Activated T-cell treated with anti-CD3 and anti-CD28 coated beads, Interleukin-2, amount 50 U/mL, for 4 hours (primary cell): ENCODE measurements at regions not wholly inside any gene's neighbourhood (a gene's known extent, or its start where the extent isn't known, plus 50 kb on each side); places are given as distances from the start of the nearest gene placed in this dataset.
"Not testable (repeated sequence)": the region's sequence is repeated elsewhere in the genome, so short reads cannot be mapped to it uniquely, and the experiment has no call there.

ENCODE experiments used
- ATAC-seq, 2 donors: fragments of 200-7000 bp; cut with Tn5 transposase; one replicate each; pipeline ENCODE4 v1.10.0; 2021
- DNase-seq: peaks from one replicate; pipeline ENCODE4 v3.0.0-alpha.2; 2020
- H3K27me3 Mint-ChIP-seq: one replicate; pipeline ENCODE4 v1.8.0; 2021; ENCODE audit warnings: low read depth, mixed read lengths
- H3K36me3 Mint-ChIP-seq: one replicate; pipeline ENCODE4 v1.8.0; 2022; ENCODE audit warnings: mixed read lengths; ENCODE audit not compliant: insufficient read depth
- H3K4me1 Mint-ChIP-seq: one replicate; pipeline ENCODE4 v1.8.0; 2021; ENCODE audit warnings: low read depth, mixed read lengths
- H3K4me3 Mint-ChIP-seq: one replicate; pipeline ENCODE4 v1.8.0; 2021; ENCODE audit warnings: mild to moderate bottlenecking, moderate library complexity, mixed read lengths
- H3K9me3 Mint-ChIP-seq: one replicate; pipeline ENCODE4 v1.8.0; 2021; ENCODE audit warnings: mixed read lengths

DNA sequence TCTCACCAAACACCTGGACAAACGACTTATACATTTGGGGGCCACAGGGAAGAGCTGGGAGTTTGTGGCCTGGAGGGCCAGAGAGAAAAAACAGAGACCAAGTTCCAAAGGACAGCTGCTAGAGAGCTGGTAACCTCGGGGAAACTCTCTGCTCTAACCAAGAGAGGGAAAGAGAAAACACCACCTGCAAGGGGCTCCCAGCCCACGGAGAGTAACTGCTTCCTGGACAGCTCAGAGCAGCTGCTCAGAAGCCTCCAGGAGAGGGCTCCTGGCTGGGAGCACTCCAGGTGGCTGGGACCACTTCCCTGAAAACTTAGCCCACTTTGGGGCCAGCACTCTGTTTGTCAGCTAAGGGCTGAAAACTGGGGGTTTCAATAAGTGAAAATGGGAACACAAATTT lies 154.8 kb upstream of the GRIK3 start:
- H3K9me3 Mint-ChIP-seq = no peaks in the 10 kb centered on the region
- H3K4me3 Mint-ChIP-seq = no peak overlapping the region
- H3K36me3 Mint-ChIP-seq = peaks cover 1% of the 10 kb centered on the region
- ATAC-seq (no peak), DNase-seq (no peak)
- no peaks in the 10 kb centered on the region for H3K4me1 Mint-ChIP-seq
- H3K27me3 Mint-ChIP-seq = peaks cover 18% of the 10 kb centered on the region

DNA sequence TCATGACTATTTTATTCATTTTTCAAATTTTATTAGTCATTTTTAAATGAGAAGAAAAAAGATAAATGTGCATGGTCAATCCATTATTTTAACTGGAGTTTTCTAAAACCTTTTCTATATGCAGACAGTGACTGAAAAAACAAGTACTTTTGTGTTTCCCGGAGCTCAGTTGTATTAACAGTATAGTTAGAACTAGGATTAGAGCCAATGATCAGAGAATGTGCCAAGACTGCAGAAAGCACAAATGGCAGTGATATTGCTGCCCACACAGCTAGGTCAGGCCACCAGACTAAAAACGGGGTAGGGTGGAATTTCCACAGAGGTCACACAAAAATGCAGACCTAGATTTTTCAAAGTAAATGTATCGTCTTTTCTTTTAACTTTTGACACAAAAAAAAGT lies 163.1 kb upstream of the GRIK3 start:
- DNase-seq = no peak
- H3K4me1 Mint-ChIP-seq = no peaks in the 10 kb centered on the region
- H3K27me3 Mint-ChIP-seq = peaks cover 22% of the 10 kb centered on the region
- no peak for ATAC-seq
- no peaks in the 10 kb centered on the region for H3K36me3 Mint-ChIP-seq
- peaks cover 3% of the 10 kb centered on the region for H3K9me3 Mint-ChIP-seq
- H3K4me3 Mint-ChIP-seq = no peak overlapping the region

DNA sequence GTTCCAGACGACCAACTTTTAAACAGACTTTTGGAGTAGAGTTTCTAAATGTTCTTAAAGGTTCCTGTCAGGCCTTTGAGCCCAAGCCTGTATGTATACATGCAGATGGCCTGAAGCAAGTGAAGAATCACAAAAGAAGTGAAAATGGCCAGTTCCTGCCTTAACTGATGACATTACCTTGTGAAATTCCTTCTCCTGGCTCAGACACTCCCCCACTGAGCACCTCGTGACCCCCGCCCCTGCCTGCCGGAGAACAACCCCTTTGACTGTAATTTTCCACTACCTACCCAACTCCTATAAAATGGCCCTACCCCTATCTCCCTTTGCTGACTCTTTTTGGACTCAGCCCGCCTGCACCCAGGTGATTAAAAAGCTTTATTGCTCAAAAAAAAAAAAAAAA lies 180.0 kb upstream of the GRIK3 start:
- H3K4me1 Mint-ChIP-seq, DNase-seq, H3K9me3 Mint-ChIP-seq, ATAC-seq, H3K4me3 Mint-ChIP-seq, H3K36me3 Mint-ChIP-seq, H3K27me3 Mint-ChIP-seq: not testable (repeated sequence)

DNA sequence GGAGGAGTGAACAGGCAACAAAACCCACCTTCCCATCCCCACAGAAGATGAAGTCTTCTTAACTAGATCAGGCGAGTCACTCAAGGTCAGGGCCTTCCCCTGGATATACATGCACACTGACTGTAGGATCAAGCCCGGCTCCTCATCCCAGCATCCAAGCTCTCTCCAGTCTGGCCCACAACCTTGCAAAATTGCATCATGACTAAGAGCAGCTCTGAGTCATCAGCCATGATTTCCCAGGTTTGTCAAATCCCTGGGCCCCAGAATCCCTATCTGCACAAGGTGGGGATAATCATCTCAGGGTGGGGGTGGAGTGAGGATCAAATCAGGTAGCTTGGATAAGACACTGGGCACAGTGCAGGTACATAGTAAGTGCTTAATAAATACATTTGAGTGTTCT lies 199.3 kb upstream of the GRIK3 start:
- Mint-ChIP-seq H3K27me3 (peaks cover 25% of the 10 kb centered on the region), H3K9me3 (no peaks in the 10 kb centered on the region), H3K4me1 (no peaks in the 10 kb centered on the region), H3K36me3 (no peaks in the 10 kb centered on the region), H3K4me3 (no peak overlapping the region)
- ATAC-seq (no peak), DNase-seq (no peak)

DNA sequence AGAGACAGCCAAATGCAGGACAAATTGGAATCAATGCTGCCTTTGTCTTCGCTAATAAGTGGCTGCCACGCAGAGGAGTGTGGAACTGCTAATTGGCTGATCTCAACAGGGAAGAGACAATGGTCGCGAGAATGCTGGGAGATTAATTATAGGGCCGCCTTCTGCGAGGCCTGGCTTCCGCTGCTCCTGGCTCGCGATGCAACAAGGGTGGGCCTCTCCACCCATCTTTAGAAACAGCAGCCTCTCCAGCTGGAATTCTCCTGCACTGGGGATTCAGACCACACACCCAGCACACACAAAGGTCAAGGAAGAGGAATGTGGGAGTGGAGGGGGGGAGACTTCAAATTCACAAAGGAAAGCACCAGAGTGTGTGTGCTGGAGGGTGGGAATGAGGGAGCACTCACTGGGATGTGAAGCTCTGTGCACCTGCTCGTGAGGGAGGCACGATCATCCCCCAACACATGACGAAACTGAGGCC lies 200.7 kb upstream of the GRIK3 start:
- H3K27me3 Mint-ChIP-seq = peaks cover 35% of the 10 kb centered on the region
- no peak for ATAC-seq
- no peak overlapping the region for H3K4me3 Mint-ChIP-seq
- H3K9me3 Mint-ChIP-seq = no peaks in the 10 kb centered on the region
- H3K36me3 Mint-ChIP-seq = no peaks in the 10 kb centered on the region
- no peak for DNase-seq
- H3K4me1 Mint-ChIP-seq = no peaks in the 10 kb centered on the region

DNA sequence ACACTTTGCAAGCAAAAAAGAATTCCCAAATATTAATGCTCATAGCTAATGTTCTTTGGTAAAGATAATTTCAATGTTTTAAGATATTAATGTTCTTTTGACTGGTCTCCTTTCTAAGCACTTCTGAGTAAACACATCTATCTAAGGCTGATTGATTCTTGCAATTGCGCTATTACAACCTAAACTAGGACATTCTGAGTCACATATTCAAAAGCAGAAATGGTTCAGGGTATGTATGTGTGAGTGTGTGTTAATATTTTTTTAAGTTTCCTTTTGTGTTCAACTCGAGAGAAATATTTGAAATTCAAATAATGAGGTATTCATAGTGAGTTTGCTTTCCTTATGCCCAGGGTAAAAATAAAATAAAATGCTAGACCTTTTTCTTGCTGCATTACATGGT lies 203.6 kb upstream of the GRIK3 start:
- Mint-ChIP-seq H3K36me3 (no peaks in the 10 kb centered on the region), H3K4me3 (no peak overlapping the region), H3K27me3 (peaks cover 41% of the 10 kb centered on the region), H3K4me1 (no peaks in the 10 kb centered on the region), H3K9me3 (no peaks in the 10 kb centered on the region)
- ATAC-seq (no peak), DNase-seq (no peak)

DNA sequence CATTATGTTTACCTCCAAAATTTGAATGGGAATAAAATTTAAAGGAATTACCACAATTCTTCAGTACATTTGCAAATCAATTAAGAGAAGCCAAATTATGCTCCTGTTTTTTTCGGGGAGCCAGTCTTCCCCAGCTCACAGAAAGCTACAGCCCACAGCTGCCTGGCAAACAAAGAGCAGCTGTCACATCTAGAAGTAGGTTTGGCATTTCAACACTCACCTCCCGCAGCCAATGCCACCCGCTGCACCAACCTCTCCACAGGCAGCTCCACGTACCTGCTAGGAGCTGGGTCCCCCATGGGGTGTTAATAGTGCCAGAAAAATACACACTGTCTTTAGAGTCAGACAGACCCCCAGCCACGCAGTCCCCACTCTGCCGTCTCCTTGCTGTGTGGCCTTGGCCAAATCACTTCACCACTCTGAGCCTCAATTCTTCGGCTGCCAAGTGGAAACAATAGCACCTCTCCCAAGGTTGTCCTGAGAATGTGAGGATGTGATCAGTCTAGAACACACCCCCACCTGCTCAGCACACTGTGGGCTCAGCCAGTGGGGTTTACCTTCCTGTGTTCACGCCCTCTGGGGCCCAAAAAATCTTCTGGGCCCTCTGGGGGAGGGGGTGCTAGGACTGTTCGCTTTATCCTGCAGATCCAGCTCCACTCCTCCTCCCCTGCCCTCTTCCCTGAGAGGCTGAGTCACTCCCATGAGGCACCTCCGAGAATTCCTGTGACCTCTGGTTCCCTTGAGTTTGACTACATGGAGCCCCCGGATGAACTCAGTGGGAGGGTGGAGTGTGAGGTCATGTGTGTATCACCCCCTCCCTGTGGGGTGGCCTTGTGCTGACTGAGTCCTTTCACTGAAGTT lies 204.3 kb upstream of the GRIK3 start:
- H3K27me3 Mint-ChIP-seq = peaks cover 38% of the 10 kb centered on the region
- no peaks in the 10 kb centered on the region for H3K9me3 Mint-ChIP-seq
- no peak for ATAC-seq
- H3K36me3 Mint-ChIP-seq = no peaks in the 10 kb centered on the region
- no peak for DNase-seq
- H3K4me3 Mint-ChIP-seq = no peak overlapping the region
- no peaks in the 10 kb centered on the region for H3K4me1 Mint-ChIP-seq

DNA sequence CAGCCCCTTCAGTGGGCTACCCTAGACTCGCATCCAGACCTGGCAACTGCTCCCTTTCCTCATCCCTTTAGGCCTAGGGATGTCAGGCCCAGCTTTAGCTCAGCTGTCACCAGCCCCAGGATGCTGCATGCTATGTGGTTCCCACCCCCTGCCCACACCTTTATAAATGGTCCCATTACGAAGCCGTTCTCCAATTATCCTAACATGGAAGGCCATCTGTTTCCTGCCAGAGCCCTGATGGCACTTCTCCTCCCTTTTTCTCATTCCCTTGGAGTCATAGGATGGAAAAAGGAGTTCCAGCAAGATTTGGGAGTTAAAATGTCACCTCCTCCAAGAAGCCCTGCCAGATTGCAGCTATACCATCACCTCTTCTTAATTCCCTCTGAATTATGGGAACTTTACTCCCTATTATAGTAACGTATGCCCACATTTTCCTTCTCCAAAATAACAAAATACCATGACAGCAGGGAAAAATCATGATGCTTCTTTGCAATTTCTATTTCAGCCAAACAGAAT lies 205.0 kb upstream of the GRIK3 start:
- ATAC-seq = no peak
- no peak for DNase-seq
- Mint-ChIP-seq H3K4me1 (no peaks in the 10 kb centered on the region), H3K4me3 (no peak overlapping the region), H3K9me3 (no peaks in the 10 kb centered on the region), H3K27me3 (peaks cover 35% of the 10 kb centered on the region), H3K36me3 (no peaks in the 10 kb centered on the region)

DNA sequence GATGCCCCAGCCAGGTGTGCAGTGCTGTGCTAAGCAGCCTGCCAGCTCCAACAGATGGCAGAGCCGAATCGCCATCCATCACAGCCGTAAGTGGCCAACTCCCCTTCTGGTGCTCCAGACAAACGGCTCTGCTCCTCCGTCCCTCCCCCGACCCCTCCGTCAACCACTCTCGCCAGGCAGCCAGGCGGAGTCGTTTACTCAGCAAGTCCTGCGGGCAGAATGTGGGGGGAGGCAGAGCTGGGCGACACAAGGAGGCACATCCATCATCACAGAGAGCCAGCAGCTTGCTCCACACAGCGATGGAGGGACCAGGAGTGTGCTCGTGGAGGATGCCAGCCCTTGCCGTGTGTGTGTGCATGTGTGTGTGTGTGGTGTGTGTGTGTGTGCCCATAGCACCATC lies 206.6 kb upstream of the GRIK3 start:
- no peaks in the 10 kb centered on the region for H3K36me3 Mint-ChIP-seq
- no peaks in the 10 kb centered on the region for H3K4me1 Mint-ChIP-seq
- DNase-seq (no peak), ATAC-seq (no peak)
- H3K9me3 Mint-ChIP-seq = no peaks in the 10 kb centered on the region
- no peak overlapping the region for H3K4me3 Mint-ChIP-seq
- peaks cover 31% of the 10 kb centered on the region for H3K27me3 Mint-ChIP-seq

DNA sequence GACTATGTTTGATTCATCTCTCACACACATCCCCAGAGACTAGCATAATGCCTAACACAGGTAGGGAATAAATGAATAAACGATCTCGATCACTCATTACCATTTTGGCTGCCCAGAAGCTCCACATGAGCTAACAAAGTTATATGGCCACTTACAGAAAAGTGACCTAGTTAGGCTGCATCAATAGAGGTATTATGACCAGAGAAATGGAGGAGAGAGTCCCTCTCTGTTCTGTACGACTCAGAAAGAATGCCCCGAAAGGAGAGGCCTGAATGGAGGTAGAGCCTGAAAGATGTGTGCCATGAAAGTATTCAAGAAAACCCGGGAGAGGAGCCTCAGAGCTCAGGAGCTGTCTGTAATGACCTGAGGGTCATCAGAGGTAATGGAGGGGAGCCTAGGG lies 208.2 kb upstream of the GRIK3 start:
- peaks cover 28% of the 10 kb centered on the region for H3K27me3 Mint-ChIP-seq
- H3K36me3 Mint-ChIP-seq = no peaks in the 10 kb centered on the region
- H3K4me1 Mint-ChIP-seq = no peaks in the 10 kb centered on the region
- DNase-seq (no peak), ATAC-seq (no peak)
- H3K4me3 Mint-ChIP-seq = no peak overlapping the region
- no peaks in the 10 kb centered on the region for H3K9me3 Mint-ChIP-seq

DNA sequence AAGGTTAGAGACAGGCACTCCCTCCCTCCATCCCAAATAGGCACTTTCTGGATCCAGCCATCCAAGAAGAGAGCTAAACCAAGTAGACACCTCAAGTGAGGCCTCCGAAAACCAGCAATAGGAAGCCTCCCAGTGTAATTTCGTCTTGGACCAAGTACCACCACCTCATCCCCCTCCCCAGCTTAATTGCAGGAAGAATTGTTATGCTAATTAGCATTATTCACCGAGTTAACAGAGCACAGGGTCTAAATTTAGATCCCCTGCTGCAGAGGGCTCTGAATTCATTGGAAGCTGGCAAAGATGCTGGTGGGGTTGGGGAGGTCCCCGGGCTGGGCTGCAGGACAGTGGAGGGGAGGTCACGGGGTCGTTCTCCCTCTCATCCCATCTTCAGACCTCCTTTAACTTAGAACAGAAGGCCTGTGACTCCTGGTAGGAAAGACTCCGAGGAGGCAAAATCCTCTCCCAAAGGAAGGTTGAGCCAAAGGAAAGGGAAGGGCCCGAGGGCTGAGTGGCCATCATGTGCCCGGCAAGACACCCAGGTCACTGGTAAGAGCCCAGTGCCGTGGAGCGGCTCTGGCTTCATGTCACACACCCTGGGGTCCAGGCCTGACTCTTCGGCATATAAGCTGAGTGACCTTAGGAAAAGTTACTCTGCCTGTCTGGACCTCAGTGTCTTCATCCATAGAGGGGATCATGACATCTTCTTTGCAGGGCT lies 209.2 kb upstream of the GRIK3 start:
- no peaks in the 10 kb centered on the region for H3K36me3 Mint-ChIP-seq
- H3K4me3 Mint-ChIP-seq = no peak overlapping the region
- no peak for DNase-seq
- no peaks in the 10 kb centered on the region for H3K4me1 Mint-ChIP-seq
- peaks cover 32% of the 10 kb centered on the region for H3K27me3 Mint-ChIP-seq
- no peak for ATAC-seq
- no peaks in the 10 kb centered on the region for H3K9me3 Mint-ChIP-seq

DNA sequence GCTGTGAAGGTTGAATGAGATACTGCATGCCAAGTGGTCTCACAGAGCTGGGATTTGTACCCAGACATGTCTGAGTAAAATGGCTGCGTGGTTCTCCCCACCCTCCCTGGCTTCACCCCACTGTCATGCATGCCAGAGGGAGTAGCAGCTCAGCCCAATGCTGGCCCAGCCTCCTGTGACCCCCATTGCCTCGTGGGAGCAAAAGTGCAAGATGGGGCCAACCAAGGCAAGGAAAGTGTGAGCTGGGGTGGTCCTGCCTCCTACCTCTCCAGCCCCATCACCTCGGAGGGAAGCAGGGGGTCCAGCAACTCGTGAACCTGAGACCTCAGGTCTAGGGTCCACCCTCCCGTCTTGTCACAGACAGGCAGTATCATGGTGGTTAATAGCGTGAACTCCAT lies 209.8 kb upstream of the GRIK3 start:
- Mint-ChIP-seq H3K4me3 (no peak overlapping the region), H3K9me3 (no peaks in the 10 kb centered on the region), H3K36me3 (no peaks in the 10 kb centered on the region)

DNA sequence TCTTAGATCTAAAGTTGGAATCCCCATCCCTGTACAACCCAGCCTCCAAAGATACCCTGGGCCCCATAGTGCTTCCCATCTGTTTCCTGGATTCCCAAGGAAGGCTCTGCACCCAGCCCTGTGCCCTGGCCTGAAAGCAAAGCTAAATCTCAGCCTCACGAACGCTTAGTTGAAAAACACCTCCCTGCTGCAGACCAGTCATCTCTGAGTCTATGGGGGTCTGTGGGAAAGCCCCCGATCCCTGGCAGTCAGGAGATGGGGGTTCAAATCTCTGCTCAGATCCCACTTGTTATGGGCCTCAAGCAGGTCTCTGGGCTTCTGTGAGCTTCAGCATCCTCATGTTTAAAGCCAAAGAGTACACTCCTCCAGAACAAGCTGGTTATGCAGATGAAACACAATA lies 210.5 kb upstream of the GRIK3 start:
- Mint-ChIP-seq H3K36me3 (no peaks in the 10 kb centered on the region), H3K9me3 (no peaks in the 10 kb centered on the region)

More for the DNA sequence above, 209.8 kb upstream of the GRIK3 start:
- no peak for DNase-seq
- Mint-ChIP-seq H3K27me3 (peaks cover 31% of the 10 kb centered on the region), H3K4me1 (no peaks in the 10 kb centered on the region)
- no peak for ATAC-seq

DNA sequence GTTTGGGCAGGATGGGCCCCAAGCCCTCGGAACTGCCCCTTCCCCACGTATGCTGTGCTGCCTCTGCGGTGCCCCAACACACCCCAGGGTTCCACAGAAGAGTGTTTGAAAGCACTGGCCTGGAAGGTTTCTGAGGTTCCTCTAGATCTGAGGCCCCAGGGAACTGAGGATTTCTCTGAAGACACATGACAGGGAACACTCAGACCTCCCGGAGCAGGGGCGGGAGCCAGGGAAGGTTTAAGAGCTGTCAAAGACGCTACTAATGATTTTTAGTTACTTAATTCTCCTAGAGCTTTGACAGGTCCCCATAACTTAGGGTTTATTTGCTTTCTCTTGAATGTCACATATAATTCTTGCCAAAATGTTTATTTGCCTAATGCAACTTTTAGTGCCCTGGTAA lies 212.3 kb upstream of the GRIK3 start:
- Mint-ChIP-seq H3K9me3 (no peaks in the 10 kb centered on the region), H3K4me3 (no peak overlapping the region), H3K36me3 (no peaks in the 10 kb centered on the region), H3K27me3 (peaks cover 20% of the 10 kb centered on the region), H3K4me1 (no peaks in the 10 kb centered on the region)
- ATAC-seq (no peak), DNase-seq (no peak)

More for the DNA sequence above, 210.5 kb upstream of the GRIK3 start:
- Mint-ChIP-seq H3K4me1 (no peaks in the 10 kb centered on the region), H3K4me3 (no peak overlapping the region), H3K27me3 (peaks cover 24% of the 10 kb centered on the region)
- DNase-seq (no peak), ATAC-seq (no peak)

DNA sequence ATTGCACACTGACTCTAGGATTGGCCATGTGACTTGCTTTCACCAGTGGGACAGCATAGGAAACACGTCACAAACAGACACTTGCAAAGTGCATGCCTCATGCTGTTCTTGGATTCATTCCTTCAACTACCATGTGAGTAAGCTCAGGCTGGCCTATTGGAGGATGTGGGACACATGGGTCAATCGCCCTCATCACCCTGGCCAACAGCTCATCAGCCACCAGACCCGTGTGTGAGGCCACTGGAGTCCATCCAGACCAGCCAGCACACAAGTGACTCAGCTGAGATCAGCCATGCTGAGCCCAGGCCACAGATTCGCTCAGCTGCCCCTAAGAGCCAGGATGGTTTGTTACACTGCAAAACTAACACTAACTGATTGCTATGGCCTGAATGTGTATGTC lies 216.1 kb upstream of the GRIK3 start:
- ATAC-seq (no peak), DNase-seq (no peak)
- H3K36me3 Mint-ChIP-seq = no peaks in the 10 kb centered on the region
- H3K4me3 Mint-ChIP-seq = no peak overlapping the region
- peaks cover 25% of the 10 kb centered on the region for H3K27me3 Mint-ChIP-seq
- no peaks in the 10 kb centered on the region for H3K9me3 Mint-ChIP-seq
- H3K4me1 Mint-ChIP-seq = no peaks in the 10 kb centered on the region
